SU-DHL-6 (cell line): ENCODE measurements at regions not wholly inside any gene's neighbourhood (a gene's known extent, or its start where the extent isn't known, plus 50 kb on each side); places are given as distances from the start of the nearest gene placed in this dataset.

Experiments
- H2AFZ ChIP-seq: fragments of 200-600 bp; sonication (generic); 2 replicates; pipeline ENCODE4 v1.6.1; 2014; ENCODE audit warnings: low read depth, mild to moderate bottlenecking, moderate library complexity, mixed read lengths, antibody characterized with exemption, low read length; ENCODE audit not compliant: severe bottlenecking
- H3F3A ChIP-seq: fragments of 200-600 bp; shearing (Covaris generic); 2 replicates; pipeline ENCODE4 v1.6.0; 2016; ENCODE audit warnings: antibody characterized with exemption, mild to moderate bottlenecking; ENCODE audit not compliant: insufficient read depth
- H3K27ac ChIP-seq: fragments of 200-600 bp; sonication (generic); 2 replicates; pipeline ENCODE4 v1.5.1; 2016; ENCODE audit warnings: low read depth, mild to moderate bottlenecking, low read length, moderate library complexity, mixed read lengths
- H3K27me3 ChIP-seq: fragments of 200-600 bp; sonication (generic), shearing (Covaris generic); 2 replicates; pipeline ENCODE4 v1.6.0; 2014; ENCODE audit warnings: mild to moderate bottlenecking, low read length
- H3K36me3 ChIP-seq: fragments of 200-600 bp; sonication (generic); 2 replicates; pipeline ENCODE4 v1.6.1; 2014; ENCODE audit warnings: mild to moderate bottlenecking, low read length, mixed read lengths
- H3K4me2 ChIP-seq: fragments of 300-600, 200-600 bp; shearing (Covaris generic), sonication (generic); 2 replicates; pipeline ENCODE4 v1.6.0; 2014; ENCODE audit warnings: low read length, low read depth, mild to moderate bottlenecking; ENCODE audit not compliant: poor library complexity, severe bottlenecking
- H3K4me3 ChIP-seq: fragments of 200-600 bp; sonication (generic); 2 replicates; pipeline ENCODE4 v1.5.1; 2014; ENCODE audit warnings: antibody characterized with exemption, low read length, mild to moderate bottlenecking, mixed read lengths; ENCODE audit not compliant: insufficient read depth, poor library complexity, severe bottlenecking
- H3K79me2 ChIP-seq: fragments of 200-600 bp; sonication (generic); 2 replicates; pipeline ENCODE4 v1.6.1; 2014; ENCODE audit warnings: mild to moderate bottlenecking, low read length, moderate library complexity; ENCODE audit not compliant: insufficient read depth
- H3K9ac ChIP-seq: fragments of 200-600 bp; sonication (generic); 2 replicates; pipeline ENCODE4 v1.7.0; 2014; ENCODE audit warnings: mild to moderate bottlenecking, low read length
- H3K9me2 ChIP-seq: fragments of 200-600 bp; sonication (generic); replicated peaks from 2 replicates; pipeline ENCODE4 v1.6.1; 2014; ENCODE audit warnings: low read length; ENCODE audit not compliant: insufficient read depth
- H3K9me3 ChIP-seq: fragments of 200-600 bp; sonication (generic); 2 replicates; pipeline ENCODE4 v1.6.1; 2014; ENCODE audit warnings: low read length, mixed read lengths; ENCODE audit not compliant: insufficient read depth
- H4K20me1 ChIP-seq: fragments of 200-600 bp; sonication (generic); 2 replicates; pipeline ENCODE4 v1.6.1; 2014; ENCODE audit warnings: low read depth, mild to moderate bottlenecking, antibody characterized with exemption, low read length, moderate library complexity, mixed read lengths
- EZH2phosphoT487 ChIP-seq: fragments of 200-600 bp; sonication (generic), shearing (Covaris generic); conservative IDR thresholded peaks from 2 replicates; pipeline ENCODE4 v1.6.1; 2018; ENCODE audit warnings: mild to moderate bottlenecking, antibody characterized with exemption, low read length, moderate library complexity, mixed read lengths
- TF ChIP-seq, protein P1 (sequence below): fragments of 200-600 bp; sonication (generic); IDR thresholded peaks from one replicate; pipeline ENCODE4 v1.5.1; 2017; ENCODE audit warnings: antibody characterized with exemption, mild to moderate bottlenecking, low read length, moderate library complexity; ENCODE audit not compliant: insufficient read depth, poor library complexity, severe bottlenecking

DNA sequence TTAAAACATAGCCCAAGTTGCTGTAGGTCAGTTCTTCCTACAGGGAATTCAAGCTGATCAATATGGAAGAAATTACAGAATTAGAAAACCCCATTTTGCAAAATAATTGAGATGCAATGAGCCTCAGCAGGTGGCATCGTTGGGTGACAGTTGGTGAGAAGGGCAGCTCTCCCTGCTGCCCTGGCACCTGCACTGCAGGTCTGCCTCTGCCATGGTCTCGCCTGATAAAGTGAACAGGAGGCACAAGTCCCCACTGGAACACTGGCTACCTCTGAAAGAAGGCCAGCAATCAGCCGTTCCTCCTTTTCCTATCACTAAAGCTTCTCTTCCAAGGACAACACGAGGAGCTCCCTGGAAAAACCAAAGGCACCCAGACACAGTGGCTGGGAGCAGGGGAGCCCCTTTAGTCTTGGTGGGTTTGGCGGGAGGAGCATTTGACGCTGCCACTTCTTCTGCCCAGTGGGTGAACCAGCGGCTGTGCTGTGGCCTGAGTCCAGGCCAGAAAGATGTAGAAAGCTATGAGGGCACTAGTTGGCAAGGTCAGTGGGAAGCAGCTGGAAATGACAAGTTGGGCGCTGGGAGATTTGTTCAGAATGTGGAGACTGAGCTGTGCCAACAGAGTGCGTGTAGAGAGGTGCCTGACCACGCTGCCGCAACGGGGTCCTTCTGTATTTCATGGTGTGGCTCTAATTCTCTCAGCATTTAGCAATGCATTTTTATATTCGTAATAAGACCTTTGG, 93.1 kb downstream of the RIPK4 start:
- no peak overlapping the region for H3K4me3 ChIP-seq
- H3K79me2 ChIP-seq, result no peaks in the 10 kb centered on the region
- no peak overlapping the region for H3K9ac ChIP-seq
- H3K4me2 ChIP-seq, result no peak overlapping the region
- TF ChIP-seq, protein P1, sequence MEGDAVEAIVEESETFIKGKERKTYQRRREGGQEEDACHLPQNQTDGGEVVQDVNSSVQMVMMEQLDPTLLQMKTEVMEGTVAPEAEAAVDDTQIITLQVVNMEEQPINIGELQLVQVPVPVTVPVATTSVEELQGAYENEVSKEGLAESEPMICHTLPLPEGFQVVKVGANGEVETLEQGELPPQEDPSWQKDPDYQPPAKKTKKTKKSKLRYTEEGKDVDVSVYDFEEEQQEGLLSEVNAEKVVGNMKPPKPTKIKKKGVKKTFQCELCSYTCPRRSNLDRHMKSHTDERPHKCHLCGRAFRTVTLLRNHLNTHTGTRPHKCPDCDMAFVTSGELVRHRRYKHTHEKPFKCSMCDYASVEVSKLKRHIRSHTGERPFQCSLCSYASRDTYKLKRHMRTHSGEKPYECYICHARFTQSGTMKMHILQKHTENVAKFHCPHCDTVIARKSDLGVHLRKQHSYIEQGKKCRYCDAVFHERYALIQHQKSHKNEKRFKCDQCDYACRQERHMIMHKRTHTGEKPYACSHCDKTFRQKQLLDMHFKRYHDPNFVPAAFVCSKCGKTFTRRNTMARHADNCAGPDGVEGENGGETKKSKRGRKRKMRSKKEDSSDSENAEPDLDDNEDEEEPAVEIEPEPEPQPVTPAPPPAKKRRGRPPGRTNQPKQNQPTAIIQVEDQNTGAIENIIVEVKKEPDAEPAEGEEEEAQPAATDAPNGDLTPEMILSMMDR, result no peak
- no peaks in the 10 kb centered on the region for H3K9me3 ChIP-seq
- no peaks in the 10 kb centered on the region for H3K27me3 ChIP-seq
- H4K20me1 ChIP-seq, result no peaks in the 10 kb centered on the region
- no peaks in the 10 kb centered on the region for H3K36me3 ChIP-seq
- no peaks in the 10 kb centered on the region for H3F3A ChIP-seq
- H2AFZ ChIP-seq, result no peak overlapping the region
- no peak overlapping the region for H3K27ac ChIP-seq
- no peaks in the 10 kb centered on the region for H3K9me2 ChIP-seq

DNA sequence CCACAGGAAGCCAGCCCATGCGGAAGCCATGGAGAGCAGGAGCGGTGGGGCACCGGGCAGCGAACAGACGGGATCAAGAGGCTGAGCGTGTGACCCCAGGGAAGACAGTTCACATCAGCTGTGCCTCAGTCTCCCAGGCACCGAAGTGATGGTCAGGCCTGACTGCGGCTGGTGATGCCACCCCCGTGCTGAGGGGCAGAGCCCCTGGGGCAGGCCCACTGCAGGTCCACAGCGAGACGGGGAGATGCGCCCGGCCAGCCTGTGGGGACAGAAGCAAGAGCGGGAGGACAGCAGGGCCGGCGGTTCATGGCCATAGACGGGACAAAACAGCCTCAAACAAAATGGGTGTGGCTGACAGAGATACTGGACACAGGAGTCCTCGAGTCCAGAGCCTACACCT, 93.8 kb downstream of the RIPK4 start:
- Histone ChIP-seq H3K27me3 (no peaks in the 10 kb centered on the region), H3K9ac (no peak overlapping the region), H3K79me2 (no peaks in the 10 kb centered on the region), H3K4me3 (no peak overlapping the region), H3K9me3 (no peaks in the 10 kb centered on the region), H3K4me2 (no peak overlapping the region), H3K9me2 (no peaks in the 10 kb centered on the region), H4K20me1 (no peaks in the 10 kb centered on the region), H3K36me3 (no peaks in the 10 kb centered on the region), H3K27ac (no peak overlapping the region), H2AFZ (no peak overlapping the region), H3F3A (no peaks in the 10 kb centered on the region)
- TF ChIP-seq, protein P1, result no peak
- TF ChIP-seq EZH2phosphoT487, result no peak

DNA sequence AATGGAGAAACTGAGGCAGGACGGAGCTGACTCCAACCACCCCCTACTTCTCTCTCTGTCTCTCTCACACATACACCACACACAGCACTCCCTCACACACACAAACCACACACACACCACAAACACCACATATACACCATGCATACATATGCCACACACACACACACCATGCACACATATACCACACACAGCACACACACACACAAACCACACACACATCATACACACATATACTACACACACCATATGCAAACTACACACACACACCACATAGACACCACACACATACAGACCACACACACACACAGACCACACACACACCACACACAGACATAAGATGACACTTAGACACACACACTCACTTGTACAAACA, 94.3 kb downstream of the RIPK4 start:
- Histone ChIP-seq H3K27me3 (no peaks in the 10 kb centered on the region), H3K9me3 (no peaks in the 10 kb centered on the region), H3K9me2 (no peaks in the 10 kb centered on the region), H3K4me2 (no peak overlapping the region), H4K20me1 (no peaks in the 10 kb centered on the region), H3K79me2 (no peaks in the 10 kb centered on the region), H3K36me3 (no peaks in the 10 kb centered on the region), H3K9ac (no peak overlapping the region), H3F3A (no peaks in the 10 kb centered on the region), H3K4me3 (no peak overlapping the region), H3K27ac (no peak overlapping the region), H2AFZ (no peak overlapping the region)
- TF ChIP-seq EZH2phosphoT487, result no peak
- TF ChIP-seq, protein P1, result no peak
